ENCODE measurements at regions not wholly inside any gene's neighbourhood (a gene's known extent, or its start where the extent isn't known, plus 50 kb on each side); places are given as distances from the start of the nearest gene placed in this dataset.

DNA sequence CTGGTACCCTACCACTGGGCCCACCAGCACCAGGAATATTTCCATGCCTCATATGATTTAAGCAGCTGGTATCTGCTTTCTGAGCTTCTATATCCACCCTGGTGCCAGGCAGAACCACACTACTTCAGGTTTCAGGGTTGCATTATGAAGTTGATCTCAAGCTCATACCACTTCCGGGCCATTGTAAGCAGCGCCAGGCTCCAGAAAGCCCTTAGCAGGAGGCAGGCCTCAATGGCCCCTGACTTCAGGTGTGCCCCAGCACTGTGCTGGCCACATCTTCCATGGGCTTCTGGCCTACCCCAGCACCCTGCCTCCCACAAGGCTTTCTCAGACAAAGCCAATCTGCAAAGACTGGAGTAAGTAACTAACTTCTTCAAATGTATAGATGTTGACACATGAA lies 391.3 kb upstream of the GRM3 start:
- Histone ChIP-seq H4K20me1 (ENCODE audit: control insufficient read depth, insufficient read depth, low read depth, low read length) (no peaks in the 10 kb centered on the region), H3K4me2 (ENCODE audit: low read length) (no peak overlapping the region), H3K27me3 (ENCODE audit: control insufficient read depth, low read length) (no peaks in the 10 kb centered on the region), H3F3A (ENCODE audit: control insufficient read depth, insufficient read depth) (no peaks in the 10 kb centered on the region), H3K36me3 (ENCODE audit: control insufficient read depth, low read length) (no peaks in the 10 kb centered on the region), H3K4me3 (ENCODE audit: low read length) (no peak overlapping the region), H3K27ac (ENCODE audit: low read depth, low read length) (no peak overlapping the region), H3K9me2 (replicated peaks; ENCODE audit: control insufficient read depth, low read length) (no peaks in the 10 kb centered on the region), H3K9me3 (ENCODE audit: control insufficient read depth, insufficient read depth, low read length) (no peaks in the 10 kb centered on the region; the same call in 1 of the 2 replicates), H3K4me1 (ENCODE audit: control insufficient read depth, low read length) (no peaks in the 10 kb centered on the region), H3K79me2 (ENCODE audit: control insufficient read depth, low read length) (no peaks in the 10 kb centered on the region)
- TF ChIP-seq, protein P1, sequence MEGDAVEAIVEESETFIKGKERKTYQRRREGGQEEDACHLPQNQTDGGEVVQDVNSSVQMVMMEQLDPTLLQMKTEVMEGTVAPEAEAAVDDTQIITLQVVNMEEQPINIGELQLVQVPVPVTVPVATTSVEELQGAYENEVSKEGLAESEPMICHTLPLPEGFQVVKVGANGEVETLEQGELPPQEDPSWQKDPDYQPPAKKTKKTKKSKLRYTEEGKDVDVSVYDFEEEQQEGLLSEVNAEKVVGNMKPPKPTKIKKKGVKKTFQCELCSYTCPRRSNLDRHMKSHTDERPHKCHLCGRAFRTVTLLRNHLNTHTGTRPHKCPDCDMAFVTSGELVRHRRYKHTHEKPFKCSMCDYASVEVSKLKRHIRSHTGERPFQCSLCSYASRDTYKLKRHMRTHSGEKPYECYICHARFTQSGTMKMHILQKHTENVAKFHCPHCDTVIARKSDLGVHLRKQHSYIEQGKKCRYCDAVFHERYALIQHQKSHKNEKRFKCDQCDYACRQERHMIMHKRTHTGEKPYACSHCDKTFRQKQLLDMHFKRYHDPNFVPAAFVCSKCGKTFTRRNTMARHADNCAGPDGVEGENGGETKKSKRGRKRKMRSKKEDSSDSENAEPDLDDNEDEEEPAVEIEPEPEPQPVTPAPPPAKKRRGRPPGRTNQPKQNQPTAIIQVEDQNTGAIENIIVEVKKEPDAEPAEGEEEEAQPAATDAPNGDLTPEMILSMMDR (IDR thresholded peaks at IDR 0.05; ENCODE audit: low read depth, low read length, poor library complexity, severe bottlenecking): no peak
- no peak for TF ChIP-seq EZH2phosphoT487 (IDR thresholded peaks at IDR 0.05; ENCODE audit: borderline replicate concordance, low read length)

DNA sequence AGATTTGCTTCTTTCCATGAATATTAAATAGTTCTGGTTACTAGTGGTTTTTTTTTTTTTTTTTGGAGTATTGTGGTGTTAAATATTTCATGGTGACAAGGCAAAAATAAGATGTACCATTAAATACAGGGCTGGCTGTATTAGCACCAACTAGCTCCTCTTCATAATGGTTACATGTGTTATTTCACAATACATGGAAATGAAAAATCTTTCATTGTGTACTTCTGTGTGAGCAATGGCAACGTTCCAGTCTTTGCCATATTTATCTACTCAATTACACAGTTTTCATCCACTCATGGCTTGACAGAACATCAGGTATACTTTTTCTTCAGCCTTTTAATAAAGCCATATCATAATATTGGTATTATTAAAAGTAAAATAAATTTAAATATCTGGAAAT lies 394.7 kb upstream of the GRM3 start:
- H4K20me1 ChIP-seq (ENCODE audit: control insufficient read depth, insufficient read depth, low read depth, low read length): no peaks in the 10 kb centered on the region
- no peak for TF ChIP-seq EZH2phosphoT487 (IDR thresholded peaks at IDR 0.05; ENCODE audit: borderline replicate concordance, low read length)
- TF ChIP-seq, protein P1 (IDR thresholded peaks at IDR 0.05; ENCODE audit: low read depth, low read length, poor library complexity, severe bottlenecking): no peak
- no peaks in the 10 kb centered on the region for H3K79me2 ChIP-seq (ENCODE audit: control insufficient read depth, low read length)
- H3K27ac ChIP-seq (ENCODE audit: low read depth, low read length): no peak overlapping the region
- no peaks in the 10 kb centered on the region for H3K4me1 ChIP-seq (ENCODE audit: control insufficient read depth, low read length)
- no peaks in the 10 kb centered on the region for H3K9me3 ChIP-seq (ENCODE audit: control insufficient read depth, insufficient read depth, low read length)
- H3K4me2 ChIP-seq (ENCODE audit: low read length): no peak overlapping the region
- no peaks in the 10 kb centered on the region for H3K36me3 ChIP-seq (ENCODE audit: control insufficient read depth, low read length)
- H3K27me3 ChIP-seq (ENCODE audit: control insufficient read depth, low read length): no peaks in the 10 kb centered on the region
- H3K9me2 ChIP-seq (replicated peaks; ENCODE audit: control insufficient read depth, low read length): no peaks in the 10 kb centered on the region
- H3K4me3 ChIP-seq (ENCODE audit: low read length): no peak overlapping the region
- H3F3A ChIP-seq (ENCODE audit: control insufficient read depth, insufficient read depth): no peaks in the 10 kb centered on the region

DNA sequence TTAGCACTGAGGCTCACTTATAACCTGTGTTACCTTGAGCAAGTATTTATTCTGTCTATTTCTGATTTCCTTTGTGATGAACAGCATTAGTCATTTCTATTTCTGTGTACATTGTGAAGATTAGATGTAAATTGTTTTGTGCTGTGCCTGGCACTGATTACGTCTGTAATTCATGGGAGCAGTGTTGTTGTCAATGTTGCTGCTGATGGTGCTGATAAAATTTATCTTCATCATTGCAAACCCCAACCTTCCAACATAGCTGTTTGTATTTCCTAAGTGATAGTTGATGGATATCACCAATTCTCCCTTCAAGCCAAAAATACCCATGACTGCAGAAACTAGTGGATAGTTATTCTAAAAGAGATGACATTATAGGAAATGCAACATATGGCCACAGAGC lies 400.5 kb upstream of the GRM3 start:
- no peak overlapping the region for H3K4me3 ChIP-seq (ENCODE audit: low read length)
- H3F3A ChIP-seq (ENCODE audit: control insufficient read depth, insufficient read depth): no peaks in the 10 kb centered on the region
- no peaks in the 10 kb centered on the region for H4K20me1 ChIP-seq (ENCODE audit: control insufficient read depth, insufficient read depth, low read depth, low read length)
- no peaks in the 10 kb centered on the region for H3K27me3 ChIP-seq (ENCODE audit: control insufficient read depth, low read length)
- TF ChIP-seq, protein P1 (IDR thresholded peaks at IDR 0.05; ENCODE audit: low read depth, low read length, poor library complexity, severe bottlenecking): no peak
- no peak for TF ChIP-seq EZH2phosphoT487 (IDR thresholded peaks at IDR 0.05; ENCODE audit: borderline replicate concordance, low read length)
- H3K4me2 ChIP-seq (ENCODE audit: low read length): no peak overlapping the region
- no peak overlapping the region for H3K27ac ChIP-seq (ENCODE audit: low read depth, low read length)
- H3K79me2 ChIP-seq (ENCODE audit: control insufficient read depth, low read length): no peaks in the 10 kb centered on the region
- no peaks in the 10 kb centered on the region for H3K4me1 ChIP-seq (ENCODE audit: control insufficient read depth, low read length)
- no peaks in the 10 kb centered on the region for H3K9me3 ChIP-seq (ENCODE audit: control insufficient read depth, insufficient read depth, low read length)
- no peaks in the 10 kb centered on the region for H3K9me2 ChIP-seq (replicated peaks; ENCODE audit: control insufficient read depth, low read length)
- H3K36me3 ChIP-seq (ENCODE audit: control insufficient read depth, low read length): no peaks in the 10 kb centered on the region

DNA sequence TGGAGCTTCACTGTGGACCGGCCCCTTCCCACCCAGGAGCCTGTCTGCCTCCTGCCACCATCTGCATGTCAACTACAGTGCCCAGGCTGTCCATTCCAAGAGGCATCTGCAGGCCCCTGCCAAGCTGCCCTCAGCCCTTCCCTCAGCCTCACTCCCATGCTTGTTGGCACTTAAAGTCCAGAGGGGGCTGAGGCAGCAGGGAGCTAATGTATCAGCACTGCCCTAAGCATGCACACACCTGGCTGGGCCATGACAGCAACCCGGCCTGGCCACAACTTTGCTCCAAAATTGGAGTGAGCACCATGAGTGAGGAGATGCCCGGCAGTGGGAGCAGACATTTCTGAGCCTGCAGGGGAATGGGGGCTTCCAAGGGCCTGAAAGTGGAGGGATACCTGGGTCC lies 417.5 kb upstream of the GRM3 start:
- Histone ChIP-seq H3F3A (ENCODE audit: control insufficient read depth, insufficient read depth) (no peaks in the 10 kb centered on the region), H3K4me1 (ENCODE audit: control insufficient read depth, low read length) (no peaks in the 10 kb centered on the region), H3K4me3 (ENCODE audit: low read length) (no peak overlapping the region), H3K9me2 (replicated peaks; ENCODE audit: control insufficient read depth, low read length) (no peaks in the 10 kb centered on the region), H3K27ac (ENCODE audit: low read depth, low read length) (no peak overlapping the region), H3K9me3 (ENCODE audit: control insufficient read depth, insufficient read depth, low read length) (peaks cover 17% of the 10 kb centered on the region; the same call in 1 of the 2 replicates), H3K79me2 (ENCODE audit: control insufficient read depth, low read length) (no peaks in the 10 kb centered on the region), H4K20me1 (ENCODE audit: control insufficient read depth, insufficient read depth, low read depth, low read length) (no peaks in the 10 kb centered on the region), H3K4me2 (ENCODE audit: low read length) (no peak overlapping the region), H3K36me3 (ENCODE audit: control insufficient read depth, low read length) (no peaks in the 10 kb centered on the region), H3K27me3 (ENCODE audit: control insufficient read depth, low read length) (no peaks in the 10 kb centered on the region)
- no peak for TF ChIP-seq EZH2phosphoT487 (IDR thresholded peaks at IDR 0.05; ENCODE audit: borderline replicate concordance, low read length)
- TF ChIP-seq, protein P1 (IDR thresholded peaks at IDR 0.05; ENCODE audit: low read depth, low read length, poor library complexity, severe bottlenecking): no peak
